ENCODE measurements at regions not wholly inside any gene's neighbourhood (a gene's known extent, or its start where the extent isn't known, plus 50 kb on each side); places are given as distances from the start of the nearest gene placed in this dataset.
A peak's percentile ranks its signal among the peaks of the same experiment; 100 is the strongest.

- no peak overlapping the region for H3K4me3 Mint-ChIP-seq (ENCODE audit: unreplicated experiment)
- no peaks in the 10 kb centered on the region for H3K27me3 Mint-ChIP-seq (ENCODE audit: unreplicated experiment)
- no peak overlapping the region for H3K27ac Mint-ChIP-seq (ENCODE audit: unreplicated experiment)
- H3K4me1 Mint-ChIP-seq (ENCODE audit: unreplicated experiment): peaks cover 17% of the 10 kb centered on the region
- no peak for TF ChIP-seq CTCF (IDR thresholded peaks at IDR 0.05; ENCODE audit: unreplicated experiment)
- H3K9me3 Mint-ChIP-seq (ENCODE audit: unreplicated experiment): peaks cover 5% of the 10 kb centered on the region
- peaks cover 4% of the 10 kb centered on the region for H3K36me3 Mint-ChIP-seq (ENCODE audit: low read depth, unreplicated experiment)
- no peak for DNase-seq (ENCODE audit: low spot score)
These were observed 112.7 kb upstream of the GAREM1 start for GRCh38 chr18:32583431-32583830.

- Mint-ChIP-seq H3K4me1 (ENCODE audit: unreplicated experiment) (peaks cover 17% of the 10 kb centered on the region), H3K27ac (ENCODE audit: unreplicated experiment) (no peak overlapping the region), H3K27me3 (ENCODE audit: unreplicated experiment) (no peaks in the 10 kb centered on the region), H3K4me3 (ENCODE audit: unreplicated experiment) (no peak overlapping the region), H3K36me3 (ENCODE audit: low read depth, unreplicated experiment) (peaks cover 4% of the 10 kb centered on the region), H3K9me3 (ENCODE audit: unreplicated experiment) (peaks cover 5% of the 10 kb centered on the region)
- no peak for TF ChIP-seq CTCF (IDR thresholded peaks at IDR 0.05; ENCODE audit: unreplicated experiment)
- DNase-seq (ENCODE audit: low spot score): no peak
These were observed 111.8 kb upstream of the GAREM1 start for GRCh38 chr18:32582455-32582854.

GRCh38 chr18:32577561-32577960, 106.9 kb upstream of the GAREM1 start:
- Mint-ChIP-seq H3K4me3 (ENCODE audit: unreplicated experiment) (no peak overlapping the region), H3K27ac (ENCODE audit: unreplicated experiment) (no peak overlapping the region), H3K36me3 (ENCODE audit: low read depth, unreplicated experiment) (peaks cover 4% of the 10 kb centered on the region), H3K9me3 (ENCODE audit: unreplicated experiment) (peaks cover 5% of the 10 kb centered on the region), H3K27me3 (ENCODE audit: unreplicated experiment) (peaks cover 2% of the 10 kb centered on the region), H3K4me1 (ENCODE audit: unreplicated experiment) (peaks cover 12% of the 10 kb centered on the region)
- no peak for DNase-seq (ENCODE audit: low spot score)
- TF ChIP-seq CTCF (IDR thresholded peaks at IDR 0.05; ENCODE audit: unreplicated experiment): no peak

- H3K9me3 Mint-ChIP-seq (ENCODE audit: unreplicated experiment): peaks cover 5% of the 10 kb centered on the region
These were observed 105.7 kb upstream of the GAREM1 start for GRCh38 chr18:32576296-32576916.

More at GRCh38 chr18:32576296-32576916, 105.7 kb upstream of the GAREM1 start:
- Mint-ChIP-seq H3K4me1 (ENCODE audit: unreplicated experiment) (peaks cover 12% of the 10 kb centered on the region), H3K36me3 (ENCODE audit: low read depth, unreplicated experiment) (peaks cover 4% of the 10 kb centered on the region), H3K27ac (ENCODE audit: unreplicated experiment) (no peak overlapping the region), H3K4me3 (ENCODE audit: unreplicated experiment) (no peak overlapping the region), H3K27me3 (ENCODE audit: unreplicated experiment) (peaks cover 2% of the 10 kb centered on the region)
- TF ChIP-seq CTCF (IDR thresholded peaks at IDR 0.05; ENCODE audit: unreplicated experiment): no peak
- DNase-seq (ENCODE audit: low spot score): peak; percentile 64

Data from endothelial cell (in vitro differentiated cells).